IPS-18c (cell line): ENCODE measurements at regions not wholly inside any gene's neighbourhood (a gene's known extent, or its start where the extent isn't known, plus 50 kb on each side); places are given as distances from the start of the nearest gene placed in this dataset.

Experiments used
- H3K4me3 ChIP-seq: 2 replicates; pipeline ENCODE4 v1.7.0; 2013; ENCODE audit warnings: low read depth, mild to moderate bottlenecking, low read length, moderate library complexity; ENCODE audit not compliant: insufficient read depth
- H3K9me3 ChIP-seq: one replicate; pipeline ENCODE4 v1.6.1; 2013; ENCODE audit warnings: mild to moderate bottlenecking, low read length, moderate library complexity; ENCODE audit not compliant: control insufficient read depth, insufficient read depth

DNA sequence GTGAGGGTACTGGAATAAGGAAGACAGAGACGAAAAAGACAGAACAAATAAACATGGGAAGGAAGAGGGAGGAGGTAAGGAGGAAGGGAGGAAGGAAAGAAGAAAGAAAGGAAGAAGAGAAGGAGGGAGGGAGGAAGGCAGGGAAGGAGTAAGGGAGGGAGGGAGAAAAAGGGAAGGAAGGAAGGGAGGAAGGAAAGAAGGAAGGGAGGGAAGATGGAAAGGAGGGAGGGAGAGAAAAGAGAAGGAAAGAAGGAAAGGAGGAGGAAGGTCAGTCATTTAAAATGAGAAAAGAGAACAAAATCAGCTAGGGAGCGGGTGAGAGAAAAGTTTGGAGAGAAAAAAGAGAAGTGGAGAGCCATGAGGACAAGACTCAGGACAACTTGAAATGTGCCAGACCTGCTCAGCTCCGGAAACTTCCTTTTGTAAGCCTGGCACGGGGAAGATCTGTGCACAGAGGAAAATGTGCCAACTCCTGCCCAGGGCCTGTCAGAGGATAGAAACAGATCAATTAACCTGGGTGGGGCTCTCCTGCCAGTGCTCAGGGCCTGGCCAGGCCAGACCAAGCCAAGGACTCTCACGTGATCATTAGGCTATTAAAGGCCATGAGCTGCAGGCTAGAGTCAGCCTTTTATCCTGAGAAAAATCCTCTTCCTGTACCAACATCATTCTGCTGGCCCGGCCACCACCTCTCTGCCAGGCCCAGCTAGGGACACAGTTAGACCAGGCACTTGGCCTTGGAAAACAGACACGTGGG, 50.1 kb upstream of the BCL6 start:
- no peaks in the 10 kb centered on the region for H3K9me3 ChIP-seq
- H3K4me3 ChIP-seq = no peak overlapping the region

DNA sequence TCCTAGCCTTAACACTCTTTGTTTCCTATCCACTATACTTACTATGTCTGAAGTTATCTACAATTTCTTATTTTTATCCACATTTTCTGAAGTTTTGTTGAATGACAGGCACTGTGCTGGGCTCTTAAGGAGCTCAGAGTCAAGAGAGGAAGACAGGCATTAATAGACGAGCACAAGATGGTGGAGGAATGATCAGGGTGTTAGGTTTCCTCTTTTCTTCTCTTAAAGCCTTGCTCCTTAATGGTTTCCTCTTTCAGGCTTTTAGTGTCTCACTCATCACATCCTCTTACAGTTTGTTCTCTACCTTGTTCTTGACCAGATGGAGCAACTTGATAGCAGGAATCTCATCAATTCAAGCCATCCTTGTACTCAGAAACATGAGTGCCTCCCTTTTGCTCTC, 52.9 kb upstream of the BCL6 start:
- H3K9me3 ChIP-seq = no peaks in the 10 kb centered on the region
- no peak overlapping the region for H3K4me3 ChIP-seq

DNA sequence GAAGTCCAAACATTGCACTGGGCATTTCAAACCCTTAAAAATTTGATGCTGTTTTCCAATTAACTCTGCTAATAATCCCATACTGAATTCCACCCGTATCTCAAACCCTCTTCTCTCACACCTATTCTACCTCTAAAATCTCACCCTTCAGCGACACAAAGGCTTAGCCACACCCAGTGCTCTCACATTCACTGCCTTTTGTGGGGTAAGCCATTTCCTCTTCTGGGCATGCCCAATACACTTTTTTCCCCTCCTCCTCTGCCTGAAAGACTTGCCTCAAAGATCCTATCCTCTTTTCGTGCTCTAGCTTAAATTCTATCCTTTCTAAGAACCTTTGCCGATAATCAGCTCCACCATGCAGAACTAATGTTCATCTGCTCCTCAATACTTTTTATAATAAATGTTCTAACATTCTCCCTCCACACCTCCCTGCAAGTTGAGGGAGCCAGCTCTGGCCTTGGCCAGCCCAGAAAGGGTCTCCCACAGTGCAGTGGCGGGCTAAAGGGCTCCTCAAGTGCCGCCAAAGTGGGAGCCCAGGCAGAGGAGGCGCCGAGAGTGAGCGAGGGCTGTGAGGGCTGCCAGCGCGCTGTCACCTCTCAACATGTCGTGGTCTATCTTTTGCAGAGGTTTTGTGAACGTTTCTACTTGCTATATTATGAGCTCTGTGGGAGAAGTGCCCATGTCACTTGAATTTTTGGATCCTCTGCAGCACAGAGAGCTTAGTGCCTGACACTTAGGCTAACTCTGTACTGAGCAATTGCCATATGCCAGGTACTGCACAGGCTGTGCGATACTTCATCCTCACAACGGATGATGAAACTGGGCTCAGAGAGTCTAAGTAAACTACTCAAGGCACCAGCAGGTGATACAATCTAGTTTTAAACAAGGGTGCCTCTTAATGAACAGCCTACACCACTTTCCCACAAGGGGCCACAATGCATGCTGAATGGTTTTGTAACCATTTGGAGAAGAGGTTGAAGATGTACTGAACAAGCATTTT, 53.6 kb upstream of the BCL6 start:
- no peak overlapping the region for H3K4me3 ChIP-seq
- no peaks in the 10 kb centered on the region for H3K9me3 ChIP-seq

DNA sequence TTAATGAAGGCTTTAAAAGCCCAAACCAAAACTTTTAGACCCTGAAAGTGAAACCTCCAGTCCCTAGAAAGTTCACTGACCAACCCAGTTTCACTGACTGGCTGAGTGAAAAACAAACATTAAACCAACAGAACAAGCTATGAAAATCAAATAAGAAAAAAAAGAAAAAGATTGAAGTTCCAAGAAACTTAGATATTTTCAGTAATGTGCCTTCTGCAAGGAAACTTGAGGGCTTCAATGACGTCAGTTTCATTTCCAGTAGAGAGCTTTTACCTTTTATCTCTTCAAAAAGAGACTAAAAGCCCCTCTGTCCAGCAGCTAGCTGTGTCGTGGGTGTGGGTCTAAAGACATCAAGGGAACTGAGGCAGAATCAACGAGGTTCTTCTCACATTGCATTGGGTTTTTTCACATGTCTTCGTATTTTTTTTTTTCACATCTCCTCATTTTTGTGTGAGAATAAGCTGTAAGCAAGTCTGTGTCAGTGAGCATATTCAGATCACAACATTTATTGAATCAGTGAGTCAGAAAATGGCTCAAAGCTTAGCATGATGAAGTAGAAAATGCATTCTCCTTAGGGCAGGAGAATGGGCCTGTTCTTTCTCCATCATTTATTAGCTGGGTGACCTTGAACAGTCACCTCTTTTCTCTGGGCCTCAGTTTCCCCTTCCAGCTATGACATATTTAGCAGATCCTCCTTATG, 54.8 kb upstream of the BCL6 start:
- Histone ChIP-seq H3K4me3 (no peak overlapping the region), H3K9me3 (no peaks in the 10 kb centered on the region)

- Histone ChIP-seq H3K4me3 (no peak overlapping the region), H3K9me3 (no peaks in the 10 kb centered on the region)
These were observed 55.9 kb upstream of the BCL6 start for GRCh38 chr3:187801152-187801551.

- H3K9me3 ChIP-seq = no peaks in the 10 kb centered on the region
- H3K4me3 ChIP-seq = no peak overlapping the region
These were observed 57.1 kb upstream of the BCL6 start for GRCh38 chr3:187802203-187802927.

GRCh38 chr3:187802928-187803259, 57.6 kb upstream of the BCL6 start:
- Histone ChIP-seq H3K4me3 (no peak overlapping the region), H3K9me3 (no peaks in the 10 kb centered on the region)

DNA sequence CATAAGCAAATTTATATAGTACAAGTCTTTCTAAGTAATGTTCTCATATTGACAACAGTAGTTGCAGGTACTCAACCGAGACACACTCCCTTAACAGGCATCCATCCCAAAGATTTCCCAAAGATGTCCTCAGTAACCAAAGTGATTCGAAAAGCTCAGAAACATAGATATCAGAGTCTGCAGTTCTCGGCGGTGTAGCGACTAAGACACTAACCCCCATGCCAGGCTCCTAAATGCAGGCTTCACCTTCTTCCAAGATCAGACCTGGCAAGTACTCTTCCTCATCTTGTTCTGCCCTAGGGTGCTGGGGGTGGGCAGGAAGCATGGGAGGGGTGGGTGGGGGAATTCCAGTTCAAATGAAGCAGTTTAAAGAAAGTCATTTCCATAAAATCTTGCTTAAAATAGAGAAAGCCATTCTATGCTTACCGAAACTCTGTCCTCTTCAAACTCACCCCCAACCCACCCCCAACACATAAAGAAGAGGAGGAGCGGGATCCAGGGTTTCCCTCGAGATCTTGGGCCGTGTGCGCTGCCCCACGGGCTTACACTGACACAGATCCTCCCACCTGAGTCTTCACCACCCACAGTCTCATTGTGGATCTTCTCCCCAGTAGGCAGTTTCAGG, 59.0 kb upstream of the BCL6 start:
- Histone ChIP-seq H3K4me3 (no peak overlapping the region), H3K9me3 (no peaks in the 10 kb centered on the region)

GRCh38 chr3:187804745-187805121, 59.5 kb upstream of the BCL6 start:
- no peak overlapping the region for H3K4me3 ChIP-seq
- H3K9me3 ChIP-seq = no peaks in the 10 kb centered on the region

DNA sequence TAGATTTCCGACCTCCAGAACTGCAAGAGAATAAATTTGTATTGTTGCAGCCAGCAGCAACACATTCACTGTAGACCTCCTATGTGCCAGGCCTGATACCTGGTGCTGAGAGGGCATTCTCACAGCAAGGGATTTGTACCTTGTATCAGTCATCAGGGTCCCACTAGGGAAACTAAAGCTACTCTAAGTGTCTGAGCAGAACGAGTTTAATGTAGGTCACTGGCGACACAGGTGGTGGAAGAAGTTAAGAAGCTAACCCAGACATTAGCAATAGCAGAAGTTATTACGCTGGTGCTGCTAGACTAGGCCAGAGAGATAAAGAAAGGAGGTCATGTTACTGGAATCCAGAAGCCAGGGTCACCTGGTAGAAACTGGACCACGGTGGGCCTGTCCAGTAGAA, 60.5 kb upstream of the BCL6 start:
- no peak overlapping the region for H3K4me3 ChIP-seq
- no peaks in the 10 kb centered on the region for H3K9me3 ChIP-seq

- H3K9me3 ChIP-seq = no peaks in the 10 kb centered on the region
- H3K4me3 ChIP-seq = no peak overlapping the region
These were observed 62.0 kb upstream of the BCL6 start for GRCh38 chr3:187807086-187807862.

- no peak overlapping the region for H3K4me3 ChIP-seq
- no peaks in the 10 kb centered on the region for H3K9me3 ChIP-seq
These were observed 63.2 kb upstream of the BCL6 start for GRCh38 chr3:187808527-187808895.

GRCh38 chr3:187809612-187809991, 64.3 kb upstream of the BCL6 start:
- Histone ChIP-seq H3K4me3 (no peak overlapping the region), H3K9me3 (no peaks in the 10 kb centered on the region)

GRCh38 chr3:187810021-187810446, 64.8 kb upstream of the BCL6 start:
- Histone ChIP-seq H3K4me3 (no peak overlapping the region), H3K9me3 (no peaks in the 10 kb centered on the region)

- Histone ChIP-seq H3K9me3 (no peaks in the 10 kb centered on the region), H3K4me3 (no peak overlapping the region)
These were observed 66.5 kb upstream of the BCL6 start for GRCh38 chr3:187811585-187812250.

- Histone ChIP-seq H3K9me3 (no peaks in the 10 kb centered on the region), H3K4me3 (no peak overlapping the region)
These were observed 67.2 kb upstream of the BCL6 start for GRCh38 chr3:187812496-187812895.
